Mucosa of descending colon (tissue), 3 donors: ENCODE measurements at regions not wholly inside any gene's neighbourhood (a gene's known extent, or its start where the extent isn't known, plus 50 kb on each side); places are given as distances from the start of the nearest gene placed in this dataset.
A peak's percentile ranks its signal among the peaks of the same experiment; 100 is the strongest.

Source experiments
- ATAC-seq: fragments of 200-7000 bp; cut with Tn5 transposase; one replicate; pipeline ENCODE4 v1.9.1; 2020; ENCODE audit warnings: mild to moderate bottlenecking, moderate library complexity
- DNase-seq, 3 donors: peaks; one replicate each; pipeline ENCODE4 v3.0.0-alpha.2; 2020
- H3K36me3 ChIP-seq: fragments of 200-600 bp; one replicate; pipeline ENCODE4 v1.8.0; 2021; ENCODE audit warnings: low read depth, mild to moderate bottlenecking
- H3K4me1 ChIP-seq: fragments of 200-600 bp; one replicate; pipeline ENCODE4 v1.8.0; 2021; ENCODE audit warnings: low read depth, mild to moderate bottlenecking
- H3K4me3 ChIP-seq: fragments of 200-600 bp; one replicate; pipeline ENCODE4 v1.8.0; 2021; ENCODE audit warnings: mild to moderate bottlenecking
- H3K9me3 ChIP-seq: fragments of 200-600 bp; one replicate; pipeline ENCODE4 v1.8.0; 2021; ENCODE audit warnings: mild to moderate bottlenecking
- intact Hi-C, 2 donors: fragments of 100-400 bp; cut with DNase I in 1 of 2; cut with micrococcal nuclease in 1 of 2; formaldehyde crosslinking; loops; one replicate each; pipeline versions ENCODE4 v1.11.0 to v1.11.1; 2022; cut with DNase I, micrococcal nuclease
- TF ChIP-seq, protein P1 (sequence below): fragments of 200-600 bp; IDR thresholded peaks from one replicate; pipeline ENCODE4 v1.8.0; 2022; ENCODE audit warnings: antibody characterized with exemption, mild to moderate bottlenecking
- donor health status: DM: no; HTN: no; CAD: no; lungs with moderate emphysema.
- donor health status: DM: no; HTN: no; CAD: no.
- donor health status: DM: no; HTN: yes; CAD: no.

DNA sequence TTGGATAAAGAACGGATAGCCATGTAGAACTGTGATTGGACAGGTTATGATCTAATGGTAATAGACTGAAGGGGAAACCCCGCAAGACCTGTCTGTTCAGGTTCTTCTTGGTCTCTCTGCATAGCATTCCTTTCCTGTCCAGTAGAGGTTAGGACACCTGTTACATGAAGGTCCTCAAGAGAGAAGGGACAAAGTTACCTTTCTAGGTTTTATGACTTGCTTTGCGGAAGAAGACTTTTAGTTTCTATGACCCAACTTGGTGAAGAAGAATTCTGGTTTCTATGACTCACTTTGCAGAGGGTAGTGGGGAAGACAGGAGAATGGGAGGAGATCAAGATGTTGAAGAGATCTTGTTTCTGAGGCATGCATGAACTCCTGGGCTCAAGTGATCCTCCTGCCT is 97.9 kb upstream of the C3orf80 start:
- Histone ChIP-seq H3K4me3 (no peak overlapping the region), H3K4me1 (no peaks in the 10 kb centered on the region), H3K36me3 (no peaks in the 10 kb centered on the region), H3K9me3 (no peaks in the 10 kb centered on the region)
- DNase-seq (no peak), ATAC-seq (no peak)
- intact Hi-C loops = no loop called here
- TF ChIP-seq, protein P1, sequence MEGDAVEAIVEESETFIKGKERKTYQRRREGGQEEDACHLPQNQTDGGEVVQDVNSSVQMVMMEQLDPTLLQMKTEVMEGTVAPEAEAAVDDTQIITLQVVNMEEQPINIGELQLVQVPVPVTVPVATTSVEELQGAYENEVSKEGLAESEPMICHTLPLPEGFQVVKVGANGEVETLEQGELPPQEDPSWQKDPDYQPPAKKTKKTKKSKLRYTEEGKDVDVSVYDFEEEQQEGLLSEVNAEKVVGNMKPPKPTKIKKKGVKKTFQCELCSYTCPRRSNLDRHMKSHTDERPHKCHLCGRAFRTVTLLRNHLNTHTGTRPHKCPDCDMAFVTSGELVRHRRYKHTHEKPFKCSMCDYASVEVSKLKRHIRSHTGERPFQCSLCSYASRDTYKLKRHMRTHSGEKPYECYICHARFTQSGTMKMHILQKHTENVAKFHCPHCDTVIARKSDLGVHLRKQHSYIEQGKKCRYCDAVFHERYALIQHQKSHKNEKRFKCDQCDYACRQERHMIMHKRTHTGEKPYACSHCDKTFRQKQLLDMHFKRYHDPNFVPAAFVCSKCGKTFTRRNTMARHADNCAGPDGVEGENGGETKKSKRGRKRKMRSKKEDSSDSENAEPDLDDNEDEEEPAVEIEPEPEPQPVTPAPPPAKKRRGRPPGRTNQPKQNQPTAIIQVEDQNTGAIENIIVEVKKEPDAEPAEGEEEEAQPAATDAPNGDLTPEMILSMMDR = no peak

DNA sequence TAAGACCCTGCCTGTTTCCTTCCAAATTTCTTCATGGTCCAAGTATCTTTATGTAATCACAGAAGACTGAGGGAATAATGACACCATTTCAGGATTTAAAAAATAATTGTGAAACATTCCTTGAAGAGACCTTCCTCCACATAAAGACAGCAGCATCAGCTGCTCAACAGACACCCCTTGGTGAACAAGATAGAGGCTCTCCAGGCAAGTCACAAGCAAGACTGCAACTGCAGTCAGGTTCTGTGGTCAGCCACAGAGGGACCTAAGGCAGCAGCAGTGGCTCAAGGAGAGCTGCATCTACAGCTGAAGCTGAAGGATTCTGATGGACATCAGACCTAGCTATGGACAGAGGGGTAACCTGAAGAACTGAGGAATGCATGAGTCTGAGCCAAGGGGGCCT is 97.2 kb upstream of the C3orf80 start:
- intact Hi-C loops = no loop called here
- Histone ChIP-seq H3K4me1 (no peaks in the 10 kb centered on the region), H3K36me3 (no peaks in the 10 kb centered on the region), H3K4me3 (no peak overlapping the region), H3K9me3 (no peaks in the 10 kb centered on the region)
- TF ChIP-seq, protein P1 = no peak
- DNase-seq (no peak), ATAC-seq (no peak)

DNA sequence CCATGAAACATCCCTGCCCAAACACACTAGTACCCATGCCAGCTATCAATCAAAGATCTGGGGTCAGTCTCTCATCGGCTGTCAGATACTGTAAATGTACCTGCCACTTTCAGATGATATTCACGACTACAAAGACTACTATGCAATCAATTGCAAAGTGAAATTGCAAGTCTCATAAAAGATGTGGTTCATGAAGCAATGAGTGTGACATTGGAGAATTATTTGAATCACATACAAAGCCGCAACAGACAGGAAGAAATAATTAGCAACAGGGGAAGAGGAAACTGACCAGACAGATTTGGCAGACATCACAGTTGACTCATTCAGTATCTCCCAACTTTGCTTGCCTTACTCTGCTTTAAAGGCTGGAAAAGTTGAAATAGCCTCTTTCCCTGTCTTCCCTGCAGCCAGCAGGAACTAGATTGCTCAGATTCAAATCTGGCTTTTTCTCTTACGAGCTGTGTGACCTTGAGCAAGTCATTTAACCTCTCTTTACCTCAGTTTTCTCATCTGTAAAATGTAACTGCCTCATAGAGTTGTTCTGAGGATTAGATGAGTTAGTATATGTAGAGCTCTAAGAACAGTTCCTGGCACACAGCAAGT is 95.7 kb upstream of the C3orf80 start:
- Histone ChIP-seq H3K36me3 (no peaks in the 10 kb centered on the region), H3K9me3 (no peaks in the 10 kb centered on the region), H3K4me1 (no peaks in the 10 kb centered on the region), H3K4me3 (no peak overlapping the region)
- TF ChIP-seq, protein P1 = no peak
- peak; percentile 48 for ATAC-seq
- intact Hi-C loops = no loop called here
- DNase-seq = no peak

GRCh38 chr3:160130071-160130470 is 95.2 kb upstream of the C3orf80 start:
- Histone ChIP-seq H3K4me1 (no peaks in the 10 kb centered on the region), H3K4me3 (no peak overlapping the region), H3K9me3 (no peaks in the 10 kb centered on the region), H3K36me3 (no peaks in the 10 kb centered on the region)
- intact Hi-C loops = no loop called here
- TF ChIP-seq, protein P1 = no peak
- no peak for DNase-seq
- ATAC-seq = no peak

DNA sequence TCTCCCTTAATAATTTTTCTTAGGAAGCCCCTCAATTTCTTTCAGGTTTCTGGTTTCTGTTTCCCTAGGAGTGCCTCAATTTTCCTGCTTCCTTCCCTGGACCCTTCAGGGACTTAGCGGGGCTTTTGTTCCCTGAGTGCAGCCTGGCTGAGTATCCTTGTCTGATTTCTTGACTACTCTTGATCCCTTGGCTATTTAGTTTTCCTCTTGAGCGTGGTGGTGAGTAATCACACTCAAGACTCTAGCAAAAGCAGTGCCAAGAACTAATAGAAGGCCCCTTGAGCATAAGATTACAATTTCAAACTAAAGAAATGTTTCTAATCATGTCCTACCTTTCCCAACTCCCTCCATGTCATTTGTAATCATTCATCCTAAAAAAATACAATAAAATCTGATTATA is 94.3 kb upstream of the C3orf80 start:
- ATAC-seq (no peak), DNase-seq (no peak)
- Histone ChIP-seq H3K9me3 (no peaks in the 10 kb centered on the region), H3K36me3 (no peaks in the 10 kb centered on the region), H3K4me3 (no peak overlapping the region), H3K4me1 (no peaks in the 10 kb centered on the region)
- TF ChIP-seq, protein P1 = no peak
- intact Hi-C loops = no loop called here

GRCh38 chr3:160132226-160132625 is 93.0 kb upstream of the C3orf80 start:
- Histone ChIP-seq H3K9me3 (no peaks in the 10 kb centered on the region), H3K4me1 (no peaks in the 10 kb centered on the region), H3K4me3 (no peak overlapping the region), H3K36me3 (no peaks in the 10 kb centered on the region)
- intact Hi-C loops = no loop called here
- TF ChIP-seq, protein P1 = no peak
- ATAC-seq = no peak
- no peak for DNase-seq
